Activated naive CD8-positive, alpha-beta T cell treated with anti-CD3 and anti-CD28 coated beads, Interleukin-2, amount 50 U/mL, for 16 hours (primary cell): ENCODE measurements at regions not wholly inside any gene's neighbourhood (a gene's known extent, or its start where the extent isn't known, plus 50 kb on each side); places are given as distances from the start of the nearest gene placed in this dataset.

Experiments
- DNase-seq: peaks from one replicate; pipeline ENCODE4 v3.0.0-alpha.2; 2020; ENCODE audit warnings: low read depth, low spot score

- DNase-seq = no peak
Observed at GRCh38 chr2:64402876-64403275, 51.1 kb upstream of the LGALSL start.

- no peak for DNase-seq
Observed at GRCh38 chr2:64403426-64403825, 50.5 kb upstream of the LGALSL start.

GRCh38 chr2:64404002-64404731, 49.8 kb upstream of the LGALSL start:
- no peak for DNase-seq
